ENCODE measurements at regions not wholly inside any gene's neighbourhood (a gene's known extent, or its start where the extent isn't known, plus 50 kb on each side); places are given as distances from the start of the nearest gene placed in this dataset.

- Histone ChIP-seq H3K4me1 (ENCODE audit: control insufficient read depth in 1 of 2, insufficient read depth in 1 of 2, low read depth in 1 of 2, low read length in 1 of 2) (peaks cover 7 to 9% of the 10 kb centered on the region in 2 experiments), H3K4me3 (ENCODE audit: low read depth in 1 of 2, low read length in 1 of 2) (no peak overlapping the region)
- TF ChIP-seq CTCF (IDR thresholded peaks at IDR 0.05): no peak
Observed at GRCh38 chr10:133004478-133004877, 62.1 kb upstream of the CFAP46 start.

DNA sequence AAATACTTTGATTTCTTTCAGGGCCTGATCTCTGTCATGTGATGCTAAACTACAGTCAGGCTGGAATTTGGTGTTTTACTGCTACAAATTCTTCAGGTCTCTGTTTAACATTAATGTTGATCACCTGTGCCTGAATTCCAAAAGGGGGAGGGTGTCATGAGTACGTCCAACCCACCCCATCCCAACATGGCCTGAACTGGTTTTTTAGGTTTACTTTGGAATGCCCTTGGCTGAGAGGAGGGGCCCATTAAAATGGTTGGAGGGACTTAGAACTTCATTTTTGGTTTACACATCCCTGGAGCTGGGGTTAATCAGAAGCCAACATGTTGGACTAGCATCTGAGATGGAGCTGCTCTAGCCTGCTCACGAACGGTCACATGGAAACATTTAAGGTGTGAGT, 60.8 kb upstream of the CFAP46 start:
- Histone ChIP-seq H3K4me3 (ENCODE audit: low read depth in 1 of 2, low read length in 1 of 2) (no peak overlapping the region), H3K27me3 (peaks cover 21% of the 10 kb centered on the region), H3K4me1 (ENCODE audit: control insufficient read depth in 1 of 2, insufficient read depth in 1 of 2, low read depth in 1 of 2, low read length in 1 of 2) (no peaks in the 10 kb centered on the region), H3K27ac (no peak overlapping the region), H3K9me3 (no peaks in the 10 kb centered on the region), H3K36me3 (no peaks in the 10 kb centered on the region)
- no peak for TF ChIP-seq CTCF (IDR thresholded peaks at IDR 0.05)

More at GRCh38 chr10:133004478-133004877, 62.1 kb upstream of the CFAP46 start:
- no peaks in the 10 kb centered on the region for H3K36me3 ChIP-seq
- H3K27ac ChIP-seq: no peak overlapping the region
- H3K9me3 ChIP-seq: no peaks in the 10 kb centered on the region
- peaks cover 21% of the 10 kb centered on the region for H3K27me3 ChIP-seq

- no peak for TF ChIP-seq CTCF (IDR thresholded peaks at IDR 0.05)
- H3K4me1 ChIP-seq (ENCODE audit: control insufficient read depth in 1 of 2, insufficient read depth in 1 of 2, low read depth in 1 of 2, low read length in 1 of 2): no peaks in the 10 kb centered on the region
- H3K36me3 ChIP-seq: no peaks in the 10 kb centered on the region
- H3K9me3 ChIP-seq: no peaks in the 10 kb centered on the region
- H3K27ac ChIP-seq: no peak overlapping the region
- H3K27me3 ChIP-seq: peaks cover 22% of the 10 kb centered on the region
- no peak overlapping the region for H3K4me3 ChIP-seq (ENCODE audit: low read depth in 1 of 2, low read length in 1 of 2)
Observed at GRCh38 chr10:133002685-133003084, 60.3 kb upstream of the CFAP46 start.

GRCh38 chr10:133001114-133001513, 58.7 kb upstream of the CFAP46 start:
- Histone ChIP-seq H3K4me3 (ENCODE audit: low read depth in 1 of 2, low read length in 1 of 2) (no peak overlapping the region), H3K9me3 (no peaks in the 10 kb centered on the region), H3K36me3 (no peaks in the 10 kb centered on the region), H3K27ac (no peak overlapping the region), H3K4me1 (ENCODE audit: control insufficient read depth in 1 of 2, insufficient read depth in 1 of 2, low read depth in 1 of 2, low read length in 1 of 2) (no peaks in the 10 kb centered on the region), H3K27me3 (peaks cover 25% of the 10 kb centered on the region)
- TF ChIP-seq CTCF (IDR thresholded peaks at IDR 0.05): no peak

DNA sequence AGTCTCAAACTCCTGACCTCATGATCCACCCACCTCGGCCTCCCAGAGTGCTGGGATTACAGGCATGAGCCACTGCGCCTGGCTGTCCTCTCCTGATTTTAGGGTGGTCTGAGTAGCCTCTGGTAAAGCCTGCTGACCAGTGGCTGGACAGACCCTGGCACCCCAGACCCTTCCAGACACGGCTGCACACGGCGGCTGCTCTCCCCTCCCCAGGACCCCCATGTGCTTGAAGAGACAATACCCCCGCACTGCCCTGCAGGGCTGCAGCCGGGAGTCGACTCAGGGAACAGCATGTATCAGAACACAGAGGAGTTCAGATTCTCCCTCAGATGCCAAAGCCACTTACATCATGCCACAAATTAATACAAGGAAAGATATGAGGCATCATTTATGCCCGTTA, 58.3 kb upstream of the CFAP46 start:
- Histone ChIP-seq H3K27me3 (peaks cover 28% of the 10 kb centered on the region), H3K27ac (no peak overlapping the region), H3K9me3 (no peaks in the 10 kb centered on the region), H3K4me1 (ENCODE audit: control insufficient read depth in 1 of 2, insufficient read depth in 1 of 2, low read depth in 1 of 2, low read length in 1 of 2) (no peaks in the 10 kb centered on the region), H3K36me3 (no peaks in the 10 kb centered on the region), H3K4me3 (ENCODE audit: low read depth in 1 of 2, low read length in 1 of 2) (no peak overlapping the region)
- TF ChIP-seq CTCF (IDR thresholded peaks at IDR 0.05): no peak
